Stomach (tissue), 8 donors: ENCODE measurements at regions not wholly inside any gene's neighbourhood (a gene's known extent, or its start where the extent isn't known, plus 50 kb on each side); places are given as distances from the start of the nearest gene placed in this dataset.

Experiments used
- DNase-seq, 2 donors: peaks; one replicate each; pipeline versions ENCODE4 v3.0.0 to v3.0.0-alpha.2; 2013 to 2019
- H3K27ac ChIP-seq, 5 donors: fragments of 200-600 bp in 4 of 5; sonication (generic) in 4 of 5; one replicate each; pipeline ENCODE4 v1.5.1; 2013 to 2019; ENCODE audit warnings: mild to moderate bottlenecking in 1 of 5, moderate library complexity in 1 of 5
- H3K27me3 ChIP-seq, 3 donors: fragments of 200-600 bp; sonication (generic); one replicate each; pipeline ENCODE4 v1.5.1; 2017 to 2019; ENCODE audit warnings: mixed run types in 1 of 3
- H3K36me3 ChIP-seq, 4 donors: fragments of 200-600 bp; sonication (generic); 1 replicate in 3 of 4; 2 replicates in 1 of 4; pipeline ENCODE4 v1.5.1; 2016 to 2019
- H3K4me1 ChIP-seq, 4 donors: fragments of 200-600 bp; sonication (generic); one replicate each; pipeline ENCODE4 v1.5.1; 2016 to 2019
- H3K4me3 ChIP-seq, 4 donors: fragments of 200-600 bp; sonication (generic) in 3 of 4; one replicate each; pipeline ENCODE4 v1.5.1; 2016 to 2019; ENCODE audit warnings: mild to moderate bottlenecking in 1 of 4
- H3K9me3 ChIP-seq, 4 donors: fragments of 200-600 bp; sonication (generic); one replicate each; pipeline ENCODE4 v1.5.1; 2016 to 2019
- EP300 ChIP-seq: sonication (generic); formaldehyde crosslinking; IDR thresholded peaks from one replicate; pipeline ENCODE4 v1.6.1; 2017; ENCODE audit warnings: antibody characterized with exemption
- POLR2A ChIP-seq, 4 donors: fragments of 450-650 bp; IDR thresholded peaks; one replicate each; pipeline ENCODE4 v1.6.1; 2016; ENCODE audit warnings: antibody characterized with exemption in 4 of 4, control low read depth in 2 of 4, mild to moderate bottlenecking in 1 of 4, moderate library complexity in 1 of 4
- POLR2AphosphoS5 ChIP-seq, 3 donors: sonication (generic); formaldehyde crosslinking; IDR thresholded peaks; one replicate each; pipeline ENCODE4 v1.6.1; 2016; ENCODE audit warnings: antibody characterized with exemption in 3 of 3
- WGBS, 5 donors: extraction: QIAGEN DNeasy Blood & Tissue Kit in 3 of 5; methylation state at CpG; one replicate each; pipeline versions ENCODE4 v1.1.5 to v1.1.7; 2013 to 2018; 5-methylcytosine and 5-hydroxymethylcytosine counted together
- intact Hi-C: fragments of 100-400 bp; cut with DNase I; formaldehyde crosslinking; loops from one replicate; pipeline ENCODE4 v1.15.1; 2023; ENCODE audit warnings: low total_unique reads
- TF ChIP-seq, protein P1 (sequence below), 7 experiments: fragments of 450-650 bp in 4 of 7; fragments of 200-600 bp in 3 of 7; sonication (generic) in 3 of 7; IDR thresholded peaks; one replicate each; pipeline ENCODE4 v1.5.1; 2016 to 2019; ENCODE audit warnings: antibody characterized with exemption in 7 of 7, control low read depth in 2 of 7, mild to moderate bottlenecking in 1 of 7
- donor health status: healthy with polysubstance abuse.
- donor health status: Bipolar disorder and iron deficiency.
- donor health status: healthy.

DNA sequence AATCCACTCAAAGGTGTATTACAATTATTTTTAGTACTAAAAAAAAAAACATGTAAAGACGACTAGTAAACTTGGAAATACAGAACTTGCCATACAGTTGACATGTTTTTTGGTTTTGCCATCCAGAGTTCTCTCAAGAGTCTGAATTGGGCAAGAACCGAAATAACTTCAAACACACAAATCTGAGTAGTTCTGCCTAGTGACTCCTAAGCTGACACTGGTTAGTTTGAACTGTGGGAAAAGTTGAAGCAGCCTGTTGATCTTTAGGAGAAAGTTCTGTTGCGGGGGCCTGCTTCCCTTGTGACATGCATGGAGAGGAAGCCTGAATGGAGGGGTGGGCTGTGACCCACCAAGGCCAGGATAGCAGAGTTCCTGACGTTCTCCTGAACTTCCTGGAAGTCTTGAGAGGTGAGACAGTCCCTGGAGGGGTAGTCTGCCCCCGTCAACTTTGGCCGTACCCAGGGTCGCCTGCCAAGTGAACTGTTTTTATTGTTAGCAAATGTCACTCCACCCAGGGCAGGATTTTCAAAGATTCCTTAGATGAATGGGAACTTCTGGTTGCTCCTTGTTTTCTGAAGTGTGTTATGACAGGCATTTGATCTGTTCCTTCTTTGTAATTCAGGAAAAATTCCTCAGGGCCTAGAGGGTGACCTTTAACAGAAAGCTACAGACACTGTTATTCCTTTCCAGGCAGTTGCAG is 85.6 kb upstream of the SPTBN1 start:
- 60 to 73% (median 67%) methylated on average over 7 of the region's 7 CpGs for WGBS, 5 donors
- no peaks in the 10 kb centered on the region for H3K27me3 ChIP-seq
- no peak for DNase-seq
- no peaks in the 10 kb centered on the region for H3K36me3 ChIP-seq
- peaks cover 0 to 25% (median 9%) of the 10 kb centered on the region in 4 donors for H3K9me3 ChIP-seq
- no peak overlapping the region for H3K4me3 ChIP-seq
- TF ChIP-seq POLR2AphosphoS5 (IDR thresholded peaks at IDR 0.05): no peak
- no peak for TF ChIP-seq EP300
- TF ChIP-seq POLR2A (IDR thresholded peaks at IDR 0.05): no peak
- TF ChIP-seq, protein P1, sequence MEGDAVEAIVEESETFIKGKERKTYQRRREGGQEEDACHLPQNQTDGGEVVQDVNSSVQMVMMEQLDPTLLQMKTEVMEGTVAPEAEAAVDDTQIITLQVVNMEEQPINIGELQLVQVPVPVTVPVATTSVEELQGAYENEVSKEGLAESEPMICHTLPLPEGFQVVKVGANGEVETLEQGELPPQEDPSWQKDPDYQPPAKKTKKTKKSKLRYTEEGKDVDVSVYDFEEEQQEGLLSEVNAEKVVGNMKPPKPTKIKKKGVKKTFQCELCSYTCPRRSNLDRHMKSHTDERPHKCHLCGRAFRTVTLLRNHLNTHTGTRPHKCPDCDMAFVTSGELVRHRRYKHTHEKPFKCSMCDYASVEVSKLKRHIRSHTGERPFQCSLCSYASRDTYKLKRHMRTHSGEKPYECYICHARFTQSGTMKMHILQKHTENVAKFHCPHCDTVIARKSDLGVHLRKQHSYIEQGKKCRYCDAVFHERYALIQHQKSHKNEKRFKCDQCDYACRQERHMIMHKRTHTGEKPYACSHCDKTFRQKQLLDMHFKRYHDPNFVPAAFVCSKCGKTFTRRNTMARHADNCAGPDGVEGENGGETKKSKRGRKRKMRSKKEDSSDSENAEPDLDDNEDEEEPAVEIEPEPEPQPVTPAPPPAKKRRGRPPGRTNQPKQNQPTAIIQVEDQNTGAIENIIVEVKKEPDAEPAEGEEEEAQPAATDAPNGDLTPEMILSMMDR (IDR thresholded peaks at IDR 0.05): no peak
- peaks cover 0 to 7% (median 2%) of the 10 kb centered on the region in 4 donors for H3K4me1 ChIP-seq
- H3K27ac ChIP-seq: peak overlapping the region in 2 of 5 donors; percentile 24 to 58
- intact Hi-C loops: no loop called here

DNA sequence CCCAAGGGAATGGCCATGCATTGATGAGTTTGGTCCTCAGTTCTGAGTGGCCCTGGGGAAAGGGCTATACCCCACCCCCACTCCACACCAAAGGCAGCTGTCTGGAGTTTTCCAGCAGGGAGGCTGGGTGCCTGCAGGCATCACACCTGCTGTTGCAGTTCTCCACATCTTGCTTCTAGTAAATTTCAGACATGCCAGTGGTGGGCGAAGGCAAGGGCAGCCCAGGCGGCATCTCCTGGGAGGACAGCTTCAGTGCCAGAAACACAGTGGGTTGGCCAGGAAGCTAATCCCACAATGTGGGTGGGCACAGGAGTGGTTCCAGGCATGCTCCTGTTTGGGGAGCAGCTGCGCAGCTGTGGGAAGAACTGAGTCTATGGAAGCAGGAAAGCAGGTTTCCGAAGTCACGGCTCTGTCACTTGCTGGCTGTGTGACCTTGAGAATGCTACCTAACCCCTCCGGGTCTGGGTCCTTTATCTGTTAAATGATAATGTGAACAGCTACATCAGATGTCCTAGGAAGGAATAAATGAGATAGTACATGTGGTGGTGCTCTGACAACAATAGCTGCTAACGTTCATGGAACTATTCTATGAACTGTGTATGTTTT is 84.6 kb upstream of the SPTBN1 start:
- H3K9me3 ChIP-seq: peaks cover 0 to 15% (median 4%) of the 10 kb centered on the region in 4 donors
- peak overlapping the region in 2 of 5 donors; percentile 25 to 58 for H3K27ac ChIP-seq
- DNase-seq: peak in 1 of 2 donors; percentile 19

DNA sequence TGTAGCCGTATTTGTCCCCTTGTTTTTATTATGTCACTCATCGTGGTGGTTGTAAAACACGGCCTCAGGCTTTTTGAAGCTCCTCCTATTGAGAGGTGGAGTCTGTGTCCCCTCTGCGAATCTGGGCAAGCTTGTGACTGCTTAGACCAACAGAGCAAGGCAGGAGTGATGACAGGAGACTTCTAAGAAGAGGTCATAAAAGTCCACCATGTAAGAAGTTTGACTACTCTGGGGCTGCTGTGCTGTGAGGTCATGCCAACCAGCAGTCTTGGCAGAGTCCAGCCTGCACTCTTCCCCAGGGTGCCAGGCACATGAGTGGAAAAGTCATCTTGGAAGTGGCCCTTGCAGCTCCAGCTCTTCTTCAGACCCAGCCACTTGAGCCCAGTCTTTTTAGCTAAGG is 83.8 kb upstream of the SPTBN1 start:
- H3K36me3 ChIP-seq: no peaks in the 10 kb centered on the region
- no peak overlapping the region for H3K27ac ChIP-seq
- 68 to 83% (median 80%) methylated on average over 4 of the region's 4 CpGs for WGBS, 5 donors
- DNase-seq: no peak
- no peaks in the 10 kb centered on the region for H3K27me3 ChIP-seq
- intact Hi-C loops: no loop called here
- H3K4me3 ChIP-seq: no peak overlapping the region
- H3K9me3 ChIP-seq: peaks cover 0 to 13% (median 2%) of the 10 kb centered on the region in 4 donors
- TF ChIP-seq POLR2A (IDR thresholded peaks at IDR 0.05): no peak
- TF ChIP-seq, protein P1 (IDR thresholded peaks at IDR 0.05): no peak
- no peak for TF ChIP-seq EP300
- H3K4me1 ChIP-seq: peaks cover 0 to 7% (median 2%) of the 10 kb centered on the region in 4 donors

More for the DNA sequence above, 84.6 kb upstream of the SPTBN1 start:
- H3K27me3 ChIP-seq: no peaks in the 10 kb centered on the region
- WGBS, 5 donors: 65 to 83% (median 80%) methylated on average over 5 to 7 of the region's 7 CpGs
- intact Hi-C loops: no loop called here
- H3K36me3 ChIP-seq: no peaks in the 10 kb centered on the region
- H3K4me1 ChIP-seq: peaks cover 0 to 7% (median 2%) of the 10 kb centered on the region in 4 donors
- no peak overlapping the region for H3K4me3 ChIP-seq
- TF ChIP-seq, protein P1 (IDR thresholded peaks at IDR 0.05): no peak
- TF ChIP-seq EP300 (no peak), POLR2AphosphoS5 (IDR thresholded peaks at IDR 0.05) (no peak), POLR2A (IDR thresholded peaks at IDR 0.05) (no peak)

DNA sequence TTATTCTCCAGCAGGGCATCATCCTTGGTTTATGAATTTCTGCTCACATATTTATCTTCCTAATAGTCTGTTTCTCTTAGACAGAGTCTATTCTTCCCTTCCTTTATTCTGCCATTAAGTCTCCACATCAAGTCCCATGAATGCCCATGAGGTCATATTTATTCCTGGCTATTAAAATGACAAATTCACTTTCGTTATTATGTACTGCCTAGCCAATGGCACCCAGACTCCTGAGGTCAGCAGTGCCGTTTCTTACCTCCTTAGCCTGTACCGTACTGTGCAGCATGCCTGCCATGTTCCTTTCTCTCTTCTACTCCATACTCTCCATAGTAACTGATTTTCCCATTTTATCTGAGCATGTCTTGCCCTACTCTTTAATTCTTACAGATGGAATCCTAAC is 82.3 kb upstream of the SPTBN1 start:
- intact Hi-C loops: no loop called here
- H3K4me1 ChIP-seq: peaks cover 0 to 7% (median 2%) of the 10 kb centered on the region in 4 donors
- 82 to 95% (median 88%) methylated on average over 3 of the region's 3 CpGs for WGBS, 5 donors

More for the DNA sequence above, 82.3 kb upstream of the SPTBN1 start:
- TF ChIP-seq POLR2A (IDR thresholded peaks at IDR 0.05) (no peak), POLR2AphosphoS5 (IDR thresholded peaks at IDR 0.05) (no peak), EP300 (no peak)
- TF ChIP-seq, protein P1 (IDR thresholded peaks at IDR 0.05): no peak
- no peaks in the 10 kb centered on the region for H3K36me3 ChIP-seq
- H3K9me3 ChIP-seq: peaks cover 0 to 4% (median 0%) of the 10 kb centered on the region in 4 donors
- no peak overlapping the region for H3K4me3 ChIP-seq
- DNase-seq: no peak
- no peaks in the 10 kb centered on the region for H3K27me3 ChIP-seq
- H3K27ac ChIP-seq: no peak overlapping the region
